OCI-LY3 (cell line): ENCODE measurements at regions not wholly inside any gene's neighbourhood (a gene's known extent, or its start where the extent isn't known, plus 50 kb on each side); places are given as distances from the start of the nearest gene placed in this dataset.

Source experiments
- H2AFZ ChIP-seq: fragments of 200-600, 300-600 bp; shearing (Covaris generic); 2 replicates; pipeline ENCODE4 v1.6.0; 2014; ENCODE audit warnings: antibody characterized with exemption, low read depth, low read length
- H3K27ac ChIP-seq: fragments of 200-600, 300-600 bp; sonication (generic); 2 replicates; pipeline ENCODE4 v1.5.1; 2014; ENCODE audit warnings: mild to moderate bottlenecking, low read length, moderate library complexity, mixed read lengths
- H3K27me3 ChIP-seq: fragments of 200-600, 300-600 bp; sonication (generic); 2 replicates; pipeline ENCODE4 v1.6.1; 2014; ENCODE audit warnings: low read depth, low read length, mixed read lengths
- H3K36me3 ChIP-seq: fragments of 200-600, 300-600 bp; sonication (generic); replicated peaks from 2 replicates; pipeline ENCODE3; 2014; ENCODE audit warnings: low read depth, low read length, mixed read lengths
- H3K4me1 ChIP-seq: fragments of 300-600, 200-600 bp; sonication (generic); 2 replicates; pipeline ENCODE4 v1.6.1; 2014; ENCODE audit warnings: low read length, mixed read lengths
- H3K4me2 ChIP-seq: fragments of 200-600, 300-600 bp; sonication (generic); 2 replicates; pipeline ENCODE4 v1.6.1; 2014; ENCODE audit warnings: low read length, mixed read lengths
- H3K4me3 ChIP-seq: fragments of 300-600, 200-600 bp; sonication (generic); 2 replicates; pipeline ENCODE4 v1.5.1; 2014; ENCODE audit warnings: antibody characterized with exemption, mild to moderate bottlenecking, low read length, moderate library complexity
- H3K79me2 ChIP-seq: fragments of 300-600, 200-600 bp; shearing (Covaris generic); 2 replicates; pipeline ENCODE4 v1.6.1; 2014; ENCODE audit warnings: mild to moderate bottlenecking, low read length, mixed read lengths
- H3K9ac ChIP-seq: fragments of 300-600, 200-600 bp; shearing (Covaris generic); 2 replicates; pipeline ENCODE4 v1.6.0; 2014; ENCODE audit warnings: mild to moderate bottlenecking, low read length, moderate library complexity
- H3K9me3 ChIP-seq: fragments of 200-600, 300-600 bp; shearing (Covaris generic); 2 replicates; pipeline ENCODE4 v1.6.1; 2014; ENCODE audit warnings: low read length, mixed read lengths; ENCODE audit not compliant: insufficient read depth
- H4K20me1 ChIP-seq: fragments of 200-600, 300-600 bp; sonication (generic); 2 replicates; pipeline ENCODE4 v1.6.1; 2016; ENCODE audit warnings: low read length, mixed read lengths; ENCODE audit not compliant: insufficient read depth
- EZH2phosphoT487 ChIP-seq: fragments of 200-600 bp; shearing (Covaris generic); IDR thresholded peaks from 2 replicates; pipeline ENCODE4 v1.6.1; 2018; ENCODE audit warnings: antibody characterized with exemption, mixed run types, low read depth
- TF ChIP-seq, protein P1 (sequence below): fragments of 200-600, 300-600 bp; sonication (generic); IDR thresholded peaks from 2 replicates; pipeline ENCODE4 v1.5.1; 2014; ENCODE audit warnings: antibody characterized with exemption, low read length, low read depth

DNA sequence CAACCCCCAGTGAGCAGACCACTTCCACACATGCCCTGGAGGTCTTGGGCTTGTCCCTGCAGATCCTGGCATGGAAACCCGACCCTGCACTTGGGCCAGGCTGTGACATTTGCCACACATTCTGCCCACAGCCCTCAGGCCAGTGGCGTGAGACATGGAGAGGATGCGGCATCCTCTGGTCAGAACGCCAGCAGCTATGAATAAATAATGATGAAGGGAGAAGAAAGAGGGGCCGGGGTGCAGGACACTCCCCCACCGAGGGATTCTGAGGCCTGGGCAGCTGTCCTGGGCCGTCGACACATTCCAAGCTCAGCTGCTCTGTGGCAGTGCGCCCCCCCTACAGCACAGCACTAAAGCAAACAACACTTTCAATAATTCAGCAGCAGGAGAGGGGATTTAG is 148.8 kb downstream of the ENGASE start:
- no peak overlapping the region for H3K4me2 ChIP-seq
- H3K27me3 ChIP-seq = peaks cover 14% of the 10 kb centered on the region

DNA sequence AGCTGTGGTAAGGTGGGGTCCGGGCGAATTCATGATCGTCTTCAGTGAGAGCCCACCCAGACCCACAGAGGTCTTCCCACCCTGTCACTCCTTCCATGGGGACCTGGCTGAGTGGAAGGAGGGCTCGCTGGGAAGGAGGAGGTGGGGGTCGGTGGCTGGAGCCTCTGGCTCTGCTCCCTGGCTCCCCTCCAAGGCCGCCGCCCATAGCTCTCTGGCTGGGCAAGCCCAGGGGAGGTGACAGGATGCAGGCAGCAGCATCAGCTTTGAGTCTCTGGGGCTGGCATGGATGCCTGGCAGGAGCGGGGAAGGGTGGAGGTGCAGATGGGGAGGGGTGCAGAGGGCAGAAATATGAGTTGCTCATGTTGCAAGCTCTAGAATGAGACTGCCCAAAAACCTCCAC is 147.0 kb downstream of the ENGASE start:
- Histone ChIP-seq H2AFZ (no peak overlapping the region), H3K27ac (no peak overlapping the region), H3K4me3 (no peak overlapping the region), H3K4me1 (no peaks in the 10 kb centered on the region), H3K79me2 (no peaks in the 10 kb centered on the region), H3K27me3 (peaks cover 8% of the 10 kb centered on the region), H3K36me3 (no peaks in the 10 kb centered on the region), H3K9me3 (no peaks in the 10 kb centered on the region), H3K4me2 (no peak overlapping the region), H4K20me1 (no peaks in the 10 kb centered on the region), H3K9ac (no peak overlapping the region)
- TF ChIP-seq, protein P1, sequence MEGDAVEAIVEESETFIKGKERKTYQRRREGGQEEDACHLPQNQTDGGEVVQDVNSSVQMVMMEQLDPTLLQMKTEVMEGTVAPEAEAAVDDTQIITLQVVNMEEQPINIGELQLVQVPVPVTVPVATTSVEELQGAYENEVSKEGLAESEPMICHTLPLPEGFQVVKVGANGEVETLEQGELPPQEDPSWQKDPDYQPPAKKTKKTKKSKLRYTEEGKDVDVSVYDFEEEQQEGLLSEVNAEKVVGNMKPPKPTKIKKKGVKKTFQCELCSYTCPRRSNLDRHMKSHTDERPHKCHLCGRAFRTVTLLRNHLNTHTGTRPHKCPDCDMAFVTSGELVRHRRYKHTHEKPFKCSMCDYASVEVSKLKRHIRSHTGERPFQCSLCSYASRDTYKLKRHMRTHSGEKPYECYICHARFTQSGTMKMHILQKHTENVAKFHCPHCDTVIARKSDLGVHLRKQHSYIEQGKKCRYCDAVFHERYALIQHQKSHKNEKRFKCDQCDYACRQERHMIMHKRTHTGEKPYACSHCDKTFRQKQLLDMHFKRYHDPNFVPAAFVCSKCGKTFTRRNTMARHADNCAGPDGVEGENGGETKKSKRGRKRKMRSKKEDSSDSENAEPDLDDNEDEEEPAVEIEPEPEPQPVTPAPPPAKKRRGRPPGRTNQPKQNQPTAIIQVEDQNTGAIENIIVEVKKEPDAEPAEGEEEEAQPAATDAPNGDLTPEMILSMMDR = no peak
- no peak for TF ChIP-seq EZH2phosphoT487

More for the DNA sequence above, 148.8 kb downstream of the ENGASE start:
- H3K9me3 ChIP-seq = no peaks in the 10 kb centered on the region
- no peak overlapping the region for H3K4me3 ChIP-seq
- no peaks in the 10 kb centered on the region for H3K4me1 ChIP-seq
- H2AFZ ChIP-seq = no peak overlapping the region
- H3K27ac ChIP-seq = no peak overlapping the region
- H3K36me3 ChIP-seq = no peaks in the 10 kb centered on the region
- H3K79me2 ChIP-seq = no peaks in the 10 kb centered on the region
- no peaks in the 10 kb centered on the region for H4K20me1 ChIP-seq
- TF ChIP-seq, protein P1 = no peak
- no peak for TF ChIP-seq EZH2phosphoT487
- no peak overlapping the region for H3K9ac ChIP-seq

DNA sequence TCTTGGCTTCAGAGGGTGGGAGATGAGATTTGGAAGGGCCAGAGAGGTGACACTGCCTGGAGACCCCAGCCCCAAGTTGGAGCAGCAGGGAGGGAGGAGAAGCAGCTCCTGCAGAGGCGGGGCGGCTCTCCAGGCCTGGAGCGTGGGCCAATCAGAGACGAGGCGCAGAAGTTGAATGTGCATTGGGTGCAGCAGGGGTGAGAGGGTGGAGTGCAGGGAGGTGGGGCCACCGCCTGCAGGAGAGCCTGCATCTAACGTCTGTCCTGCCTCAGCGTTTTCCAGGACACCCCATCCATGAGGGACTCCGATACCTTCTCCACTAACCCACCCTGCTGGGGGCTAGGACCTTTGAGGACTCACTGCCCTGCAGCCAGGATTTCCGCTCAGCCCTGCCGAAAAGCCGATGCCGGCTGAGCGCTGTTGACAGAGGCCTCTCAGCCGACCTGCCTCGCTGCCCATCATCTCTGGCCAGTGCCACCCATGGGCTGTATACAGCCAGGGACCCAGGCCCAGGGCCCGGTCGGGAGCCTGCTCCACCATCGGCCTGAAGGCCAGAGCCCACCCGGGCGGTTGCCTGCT is 146.2 kb downstream of the ENGASE start:
- no peaks in the 10 kb centered on the region for H3K9me3 ChIP-seq
- H3K4me1 ChIP-seq = no peaks in the 10 kb centered on the region
- H3K4me3 ChIP-seq = no peak overlapping the region
- no peak overlapping the region for H2AFZ ChIP-seq
- no peak overlapping the region for H3K27ac ChIP-seq
- peaks cover 8% of the 10 kb centered on the region for H3K27me3 ChIP-seq
- TF ChIP-seq EZH2phosphoT487 = no peak
- TF ChIP-seq, protein P1 = no peak
- no peaks in the 10 kb centered on the region for H4K20me1 ChIP-seq
- H3K9ac ChIP-seq = no peak overlapping the region
- H3K79me2 ChIP-seq = no peaks in the 10 kb centered on the region
- H3K36me3 ChIP-seq = no peaks in the 10 kb centered on the region
- H3K4me2 ChIP-seq = no peak overlapping the region

DNA sequence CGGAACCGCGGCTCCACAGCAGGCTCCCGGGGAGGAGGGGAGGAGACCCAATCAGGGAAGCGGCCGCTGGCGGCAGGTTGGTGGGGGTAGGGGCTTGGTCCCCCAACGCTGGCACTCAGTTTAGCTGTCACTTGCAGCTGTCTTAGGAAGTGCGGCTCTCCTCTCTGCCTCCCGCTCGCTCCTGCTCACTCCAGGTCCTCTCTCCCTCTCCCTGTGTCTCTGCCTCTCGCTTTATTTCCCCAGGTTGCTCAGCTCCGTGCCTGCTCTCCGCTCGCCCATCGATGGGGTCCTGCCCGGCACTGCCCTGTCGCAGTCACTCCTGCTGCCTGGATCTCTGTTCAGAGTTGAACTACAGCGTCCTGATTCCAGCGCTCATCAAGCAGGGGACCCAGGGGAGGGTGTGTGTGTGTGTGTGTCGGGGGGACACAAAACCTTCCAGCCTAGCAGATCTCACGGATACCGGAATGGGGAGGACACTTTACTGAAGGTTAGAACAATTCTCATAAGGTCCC is 145.6 kb downstream of the ENGASE start:
- no peak overlapping the region for H3K4me3 ChIP-seq

More for the DNA sequence above, 145.6 kb downstream of the ENGASE start:
- TF ChIP-seq EZH2phosphoT487 = no peak
- TF ChIP-seq, protein P1 = no peak
- no peaks in the 10 kb centered on the region for H3K4me1 ChIP-seq
- no peak overlapping the region for H3K4me2 ChIP-seq
- no peak overlapping the region for H3K9ac ChIP-seq
- no peak overlapping the region for H3K27ac ChIP-seq
- H4K20me1 ChIP-seq = no peaks in the 10 kb centered on the region
- H3K79me2 ChIP-seq = no peaks in the 10 kb centered on the region
- H3K27me3 ChIP-seq = peaks cover 8% of the 10 kb centered on the region
- no peaks in the 10 kb centered on the region for H3K9me3 ChIP-seq
- no peaks in the 10 kb centered on the region for H3K36me3 ChIP-seq
- no peak overlapping the region for H2AFZ ChIP-seq
